ENCODE measurements at regions not wholly inside any gene's neighbourhood (a gene's known extent, or its start where the extent isn't known, plus 50 kb on each side); places are given as distances from the start of the nearest gene placed in this dataset.

- 27% methylated on average over 3 of the region's 3 CpGs for WGBS (ENCODE audit: low lambda C conversion rate)
- TF ChIP-seq GATA2 (CRISPR knock-in tag; IDR thresholded peaks at IDR 0.05) (no peak), USF1 (IDR thresholded peaks at IDR 0.05; ENCODE audit: borderline replicate concordance, low read depth) (no peak), REST (IDR thresholded peaks at IDR 0.05; ENCODE audit: low read depth, low read length) (no peak), MAX (IDR thresholded peaks at IDR 0.05; ENCODE audit: low read depth) (no peak), MXI1 (IDR thresholded peaks at IDR 0.05; ENCODE audit: low read depth, low read length) (no peak)
- CTCF ChIA-PET, result interaction anchor here (1.0 to 1.4 kb wide), 2 partner anchors 9 to 518 kb away, joined by 3 to 5 read pairs; no protein-coding TSS in a partner anchor
Observed at GRCh38 chr2:155141418-155141817, 442.9 kb downstream of the KCNJ3 start.

GRCh38 chr2:155125585-155126230 lies 427.2 kb downstream of the KCNJ3 start:
- Histone ChIP-seq H3K4me2 (no peak overlapping the region), H3K36me3 (replicated peaks in 1 of 2; ENCODE audit: control insufficient read depth in 1 of 2, insufficient read depth in 2 of 2, low read length in 1 of 2) (no peaks in the 10 kb centered on the region), H3K27me3 (ENCODE audit: insufficient read depth) (no peaks in the 10 kb centered on the region), H3K9me2 (no peaks in the 10 kb centered on the region), H2AFZ (ENCODE audit: low read depth) (no peak overlapping the region), H3F3A (replicated peaks; ENCODE audit: insufficient read depth) (no peaks in the 10 kb centered on the region), H3K27ac (ENCODE audit: low read depth in 2 of 2, low read length in 1 of 2) (no peak overlapping the region), H3K4me1 (ENCODE audit: control insufficient read depth in 1 of 2, insufficient read depth in 2 of 2, low read depth in 1 of 2, low read length in 1 of 2) (no peaks in the 10 kb centered on the region), H3K9me3 (no peaks in the 10 kb centered on the region), H3K4me3 (ENCODE audit: low read depth in 2 of 2, low read length in 1 of 2) (no peak overlapping the region), H3K9ac (no peak overlapping the region), H4K20me1 (ENCODE audit: insufficient read depth) (no peaks in the 10 kb centered on the region), H3K79me2 (ENCODE audit: insufficient read depth) (no peaks in the 10 kb centered on the region)
- CTCF ChIA-PET, result no interaction called here
- TF ChIP-seq RAD21 (IDR thresholded peaks at IDR 0.05; ENCODE audit: low read length) (no peak), USF1 (IDR thresholded peaks at IDR 0.05; ENCODE audit: borderline replicate concordance, low read depth) (no peak), TAF1 (IDR thresholded peaks at IDR 0.05; ENCODE audit: borderline replicate concordance, low read depth, low read length) (no peak), NFIC (IDR thresholded peaks at IDR 0.05; ENCODE audit: borderline replicate concordance) (no peak), TCF12 (IDR thresholded peaks at IDR 0.05) (no peak), RCOR1 (IDR thresholded peaks at IDR 0.05; ENCODE audit: low read length) (no peak), MAX (IDR thresholded peaks at IDR 0.05; ENCODE audit: low read depth) (no peak), NRF1 (IDR thresholded peaks at IDR 0.05; ENCODE audit: low read depth, low read length) (no peak), GABPA (IDR thresholded peaks at IDR 0.05; ENCODE audit: low read depth) (no peak), IRF3 (IDR thresholded peaks at IDR 0.05; ENCODE audit: low read depth, low read length) (no peak)
- POLR2A ChIA-PET, result no interaction called here
- no peak for DNase-seq
- 52% methylated on average over 5 of the region's 5 CpGs for WGBS (ENCODE audit: low lambda C conversion rate)

More at GRCh38 chr2:155141418-155141817, 442.9 kb downstream of the KCNJ3 start:
- Histone ChIP-seq H4K20me1 (ENCODE audit: insufficient read depth) (no peaks in the 10 kb centered on the region), H3K4me2 (no peak overlapping the region), H3K4me1 (ENCODE audit: control insufficient read depth in 1 of 2, insufficient read depth in 2 of 2, low read depth in 1 of 2, low read length in 1 of 2) (no peaks in the 10 kb centered on the region), H3K9me3 (no peaks in the 10 kb centered on the region), H3K27ac (ENCODE audit: low read depth in 2 of 2, low read length in 1 of 2) (no peak overlapping the region), H3K4me3 (ENCODE audit: low read depth in 2 of 2, low read length in 1 of 2) (no peak overlapping the region), H3K9ac (no peak overlapping the region), H3K79me2 (ENCODE audit: insufficient read depth) (no peaks in the 10 kb centered on the region), H3K27me3 (ENCODE audit: insufficient read depth) (no peaks in the 10 kb centered on the region), H3K36me3 (replicated peaks in 1 of 2; ENCODE audit: control insufficient read depth in 1 of 2, insufficient read depth in 2 of 2, low read length in 1 of 2) (no peaks in the 10 kb centered on the region), H3F3A (replicated peaks; ENCODE audit: insufficient read depth) (no peaks in the 10 kb centered on the region), H3K9me2 (no peaks in the 10 kb centered on the region), H2AFZ (ENCODE audit: low read depth) (no peak overlapping the region)
- DNase-seq, result no peak
- POLR2A ChIA-PET, result no interaction called here
